HG03280 (cell line): ENCODE measurements at regions not wholly inside any gene's neighbourhood (a gene's known extent, or its start where the extent isn't known, plus 50 kb on each side); places are given as distances from the start of the nearest gene placed in this dataset.
A peak's percentile ranks its signal among the peaks of the same experiment; 100 is the strongest.

Experiments used
- ATAC-seq: cut with Tn5 transposase; IDR thresholded peaks from one replicate; pipeline ENCODE4 v1.9.1; 2021; ENCODE audit warnings: mild to moderate bottlenecking, moderate library complexity; ENCODE audit not compliant: unreplicated experiment

- ATAC-seq: no peak
Observed at GRCh38 chr6:82720992-82721391, 344.6 kb downstream of the UBE3D start.

GRCh38 chr6:82735790-82736189 is 329.9 kb downstream of the UBE3D start:
- no peak for ATAC-seq

GRCh38 chr6:82737965-82738364 is 327.7 kb downstream of the UBE3D start:
- no peak for ATAC-seq

GRCh38 chr6:82738773-82739172 is 326.9 kb downstream of the UBE3D start:
- no peak for ATAC-seq

GRCh38 chr6:82739303-82739702 is 326.3 kb downstream of the UBE3D start:
- no peak for ATAC-seq

- no peak for ATAC-seq
Observed at GRCh38 chr6:82740072-82740471, 325.6 kb downstream of the UBE3D start.

GRCh38 chr6:82741325-82741995 is 324.2 kb downstream of the UBE3D start:
- ATAC-seq: no peak

GRCh38 chr6:82741996-82742385 is 323.6 kb downstream of the UBE3D start:
- no peak for ATAC-seq

- ATAC-seq: no peak
Observed at GRCh38 chr6:82744286-82745015, 321.2 kb downstream of the UBE3D start.

GRCh38 chr6:82750556-82750955 is 315.1 kb downstream of the UBE3D start:
- no peak for ATAC-seq

GRCh38 chr6:82751718-82752117 is 313.9 kb downstream of the UBE3D start:
- ATAC-seq: no peak

GRCh38 chr6:82761674-82762345 is 303.8 kb downstream of the UBE3D start:
- peak; percentile 57 for ATAC-seq

- ATAC-seq: no peak
Observed at GRCh38 chr6:82766476-82766875, 299.2 kb downstream of the UBE3D start.

- no peak for ATAC-seq
Observed at GRCh38 chr6:82767037-82767436, 298.6 kb downstream of the UBE3D start.

GRCh38 chr6:82767447-82767846 is 298.2 kb downstream of the UBE3D start:
- ATAC-seq: no peak

GRCh38 chr6:82772851-82773717 is 292.6 kb downstream of the UBE3D start:
- no peak for ATAC-seq

- no peak for ATAC-seq
Observed at GRCh38 chr6:82775361-82775760, 290.3 kb downstream of the UBE3D start.

GRCh38 chr6:82775981-82776380 is 289.7 kb downstream of the UBE3D start:
- no peak for ATAC-seq

GRCh38 chr6:82779041-82779440 is 286.6 kb downstream of the UBE3D start:
- ATAC-seq: no peak

- ATAC-seq: no peak
Observed at GRCh38 chr6:82780334-82780733, 285.3 kb downstream of the UBE3D start.

GRCh38 chr6:82781620-82782204 is 283.9 kb downstream of the UBE3D start:
- no peak for ATAC-seq
